GM18519 (cell line): ENCODE measurements at regions not wholly inside any gene's neighbourhood (a gene's known extent, or its start where the extent isn't known, plus 50 kb on each side); places are given as distances from the start of the nearest gene placed in this dataset.

Source experiments
- ATAC-seq: cut with Tn5 transposase; IDR thresholded peaks from one replicate; pipeline ENCODE4 v1.9.1; 2021; ENCODE audit warnings: mild to moderate bottlenecking, moderate library complexity; ENCODE audit not compliant: unreplicated experiment, low FRiP score

DNA sequence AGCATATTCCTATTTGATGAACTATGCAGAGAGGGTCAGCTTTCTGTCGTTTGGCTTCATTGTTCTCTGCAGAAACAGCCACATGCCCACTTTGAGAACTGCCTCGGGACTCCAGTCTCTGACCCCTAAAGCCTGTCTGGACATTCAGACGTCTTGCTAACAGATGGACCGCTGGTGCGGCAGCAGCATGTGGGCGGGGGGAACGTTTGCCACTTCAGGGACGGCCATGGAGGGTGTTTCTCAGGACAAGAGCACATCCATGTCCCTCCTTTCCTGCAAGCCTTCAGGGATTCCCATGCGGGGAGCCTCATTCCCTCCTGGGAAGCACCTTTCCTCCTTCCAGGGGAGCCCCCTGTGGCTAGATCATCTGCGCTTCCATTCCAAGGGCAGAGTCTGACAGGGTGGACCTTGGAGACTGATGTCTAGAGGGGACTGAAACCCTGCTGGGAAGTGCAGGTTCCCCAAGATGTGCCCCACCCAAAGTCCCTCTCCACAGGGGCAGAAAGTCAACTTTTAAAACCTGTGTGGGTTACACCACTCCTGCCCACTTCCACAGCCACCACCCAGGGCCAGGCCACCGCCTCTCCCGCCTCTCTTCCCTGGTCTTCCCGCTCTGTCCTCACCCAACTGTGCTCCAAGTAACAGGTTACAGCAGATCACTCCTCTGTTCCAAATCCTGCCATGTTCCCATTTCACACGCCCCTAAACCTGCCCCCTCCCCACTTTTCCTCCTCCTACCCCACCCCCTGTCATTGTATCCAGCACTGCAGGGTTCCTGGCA is 94.8 kb upstream of the PMEPA1 start:
- ATAC-seq = no peak

DNA sequence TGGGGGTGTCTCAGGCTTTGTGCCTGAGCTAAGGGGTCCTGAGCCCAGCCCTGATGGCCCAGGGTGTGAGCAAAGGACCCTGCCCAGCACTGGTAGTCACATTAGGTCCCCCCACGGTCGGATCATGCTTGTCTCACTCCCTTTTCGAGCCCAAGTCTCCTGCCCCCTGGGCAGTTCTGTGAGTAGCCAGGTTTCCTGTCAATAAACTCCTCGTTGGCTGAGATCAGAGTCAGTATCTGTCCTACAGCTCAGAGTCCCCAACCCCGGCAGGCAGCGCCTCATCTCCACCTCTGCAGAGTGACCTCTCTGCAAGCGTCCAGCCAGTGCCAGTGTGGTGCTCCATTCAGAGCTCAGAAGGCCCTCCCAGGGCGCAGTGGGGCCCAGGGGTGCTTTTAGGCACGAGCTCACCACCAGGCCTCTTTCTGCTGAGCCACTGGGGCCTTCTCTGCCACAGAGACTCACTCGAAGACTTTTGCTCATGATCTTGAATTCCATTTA is 93.7 kb upstream of the PMEPA1 start:
- no peak for ATAC-seq

DNA sequence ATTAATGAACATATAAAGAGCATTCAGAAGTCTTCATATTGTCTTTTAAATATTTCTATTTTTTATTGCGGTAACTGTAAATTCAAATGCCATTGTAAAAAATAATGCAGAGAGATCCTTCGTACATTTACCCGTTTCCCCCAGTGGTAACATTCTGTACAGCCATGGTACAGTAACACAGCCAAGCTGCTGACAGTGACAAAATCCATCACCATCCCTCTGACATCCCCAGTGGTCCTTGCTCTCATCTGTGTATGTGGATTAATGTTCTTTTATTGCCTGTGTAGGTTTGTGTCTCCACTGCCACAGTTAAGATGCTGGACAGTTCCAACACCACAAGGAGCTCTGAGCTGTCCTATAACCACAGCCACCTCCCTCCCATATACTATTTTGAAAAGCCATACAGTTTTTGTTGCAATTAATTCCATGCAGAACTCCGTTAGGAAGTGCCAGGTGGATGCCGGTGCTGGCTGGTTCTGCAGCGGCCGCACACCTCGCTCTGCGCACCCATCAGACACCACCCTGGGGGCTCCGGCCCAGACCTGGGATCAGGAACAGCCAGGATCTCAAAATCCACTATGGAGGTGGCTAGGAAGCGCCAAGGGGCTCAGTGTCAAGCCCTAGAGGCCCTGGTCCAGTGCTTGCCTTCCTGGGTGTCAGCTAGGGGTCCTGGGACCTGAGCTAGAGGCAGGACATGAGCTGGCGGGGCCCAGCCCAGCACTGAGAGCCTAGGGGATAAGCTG is 93.1 kb upstream of the PMEPA1 start:
- ATAC-seq = no peak

DNA sequence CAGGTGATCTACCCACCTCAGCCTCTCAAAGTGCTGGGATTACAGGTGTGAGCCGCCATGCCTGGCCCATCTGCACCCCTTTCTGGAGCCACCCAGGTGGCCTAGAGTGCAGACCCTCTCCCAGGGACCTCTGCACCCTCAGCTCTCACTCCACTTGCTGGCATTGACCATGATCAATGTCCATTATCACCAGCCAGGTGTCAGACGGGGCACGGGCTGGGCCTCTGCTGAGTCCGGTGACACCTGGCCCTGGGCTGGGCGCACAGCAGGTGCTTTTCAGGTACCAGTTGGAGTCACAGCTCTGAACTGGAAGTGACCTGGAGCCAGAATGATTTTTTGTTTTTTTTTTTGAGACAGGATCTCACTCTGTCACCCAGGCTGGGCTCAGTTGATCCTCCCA is 91.8 kb upstream of the PMEPA1 start:
- no peak for ATAC-seq

DNA sequence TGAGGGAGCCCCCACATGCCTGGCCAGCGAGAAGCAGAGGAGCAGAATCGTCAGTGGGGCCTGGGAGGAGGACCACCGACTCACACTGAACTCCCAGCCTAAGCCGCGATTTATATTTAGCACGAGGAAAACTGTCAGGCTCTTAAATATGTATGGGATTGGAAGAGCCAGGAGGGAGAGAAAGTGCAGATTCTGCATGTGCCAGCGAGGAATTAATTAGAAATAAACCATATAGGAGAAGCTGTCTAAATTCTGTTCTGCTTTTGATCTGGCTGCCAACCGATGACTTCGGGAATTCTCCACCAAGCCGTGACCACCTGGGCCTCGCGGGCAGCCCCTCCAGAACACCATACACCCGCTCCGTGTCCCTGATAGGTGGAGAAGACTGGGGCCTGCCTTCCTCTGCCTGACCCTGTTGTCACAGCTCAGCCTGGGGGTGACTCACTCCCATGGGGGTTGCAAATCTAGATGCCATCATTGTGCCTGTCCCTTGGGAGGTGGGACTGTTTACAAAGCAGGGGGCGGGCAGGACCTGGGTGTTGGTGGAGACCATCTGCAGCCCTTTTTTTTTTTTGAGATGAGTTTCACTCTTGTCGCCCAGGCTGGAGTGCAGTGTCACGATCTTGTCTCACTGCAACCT is 91.1 kb upstream of the PMEPA1 start:
- ATAC-seq = no peak

DNA sequence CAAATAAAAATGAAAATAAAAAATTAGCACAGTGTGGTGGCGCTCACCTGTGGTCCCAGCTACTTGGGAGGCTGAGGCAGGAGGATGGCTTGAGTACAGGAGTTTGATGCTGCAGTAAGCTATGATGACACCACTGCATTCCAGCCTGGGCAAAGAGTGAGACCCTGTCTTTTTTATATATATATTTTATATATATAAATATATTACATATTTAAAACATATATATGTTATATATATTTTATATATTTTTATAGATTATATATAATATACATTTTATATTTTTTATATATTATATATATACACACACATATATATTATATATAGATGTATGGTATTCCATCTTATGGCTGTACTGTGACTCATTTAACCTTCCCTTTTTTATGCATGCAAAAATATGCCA is 87.6 kb upstream of the PMEPA1 start:
- no peak for ATAC-seq

DNA sequence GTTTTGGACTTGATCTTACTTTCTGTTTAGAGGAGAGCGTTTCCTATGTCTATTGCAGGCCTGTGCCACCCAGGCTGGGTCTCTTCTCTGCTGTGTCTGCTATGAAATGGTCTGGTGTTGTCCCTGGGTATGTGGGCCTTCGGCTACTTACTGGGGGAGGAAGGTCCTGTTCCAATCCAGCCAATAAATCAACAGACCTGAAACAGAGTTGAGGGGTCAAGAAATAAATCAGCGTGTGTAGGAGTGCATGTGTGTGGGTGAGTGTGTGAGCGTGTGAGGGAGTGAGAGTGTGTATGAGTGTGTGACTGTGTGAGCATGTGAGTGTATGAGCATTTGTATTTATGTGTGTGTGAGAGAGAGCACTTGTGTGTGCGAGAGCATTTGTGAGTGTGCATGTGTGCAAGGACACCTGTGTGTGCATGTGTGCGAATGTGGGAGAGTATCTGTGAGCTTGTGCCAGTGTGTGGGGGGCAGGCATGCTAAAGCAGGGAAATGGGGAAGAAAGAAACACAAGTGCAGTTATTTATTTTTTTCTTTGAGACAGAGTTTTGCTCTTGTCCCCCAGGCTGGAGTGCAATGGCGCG is 86.3 kb upstream of the PMEPA1 start:
- ATAC-seq = no peak

DNA sequence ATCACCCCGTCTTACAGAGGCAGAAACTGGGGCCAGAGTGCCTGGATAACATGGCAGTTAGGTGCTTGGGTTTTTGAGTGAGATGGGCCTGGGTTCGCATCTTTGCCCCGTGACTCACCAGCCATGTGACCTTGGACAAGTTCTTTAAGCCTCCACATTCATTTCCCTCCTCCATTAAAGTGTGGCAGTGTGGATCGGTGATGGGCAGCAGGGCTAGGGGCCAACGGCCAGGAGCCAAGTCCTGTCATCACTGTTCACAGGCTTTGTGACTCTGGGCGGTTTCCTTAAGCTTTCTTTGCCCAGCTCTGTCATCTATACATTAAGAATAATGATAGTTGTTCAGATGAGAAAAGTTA is 85.5 kb upstream of the PMEPA1 start:
- no peak for ATAC-seq

DNA sequence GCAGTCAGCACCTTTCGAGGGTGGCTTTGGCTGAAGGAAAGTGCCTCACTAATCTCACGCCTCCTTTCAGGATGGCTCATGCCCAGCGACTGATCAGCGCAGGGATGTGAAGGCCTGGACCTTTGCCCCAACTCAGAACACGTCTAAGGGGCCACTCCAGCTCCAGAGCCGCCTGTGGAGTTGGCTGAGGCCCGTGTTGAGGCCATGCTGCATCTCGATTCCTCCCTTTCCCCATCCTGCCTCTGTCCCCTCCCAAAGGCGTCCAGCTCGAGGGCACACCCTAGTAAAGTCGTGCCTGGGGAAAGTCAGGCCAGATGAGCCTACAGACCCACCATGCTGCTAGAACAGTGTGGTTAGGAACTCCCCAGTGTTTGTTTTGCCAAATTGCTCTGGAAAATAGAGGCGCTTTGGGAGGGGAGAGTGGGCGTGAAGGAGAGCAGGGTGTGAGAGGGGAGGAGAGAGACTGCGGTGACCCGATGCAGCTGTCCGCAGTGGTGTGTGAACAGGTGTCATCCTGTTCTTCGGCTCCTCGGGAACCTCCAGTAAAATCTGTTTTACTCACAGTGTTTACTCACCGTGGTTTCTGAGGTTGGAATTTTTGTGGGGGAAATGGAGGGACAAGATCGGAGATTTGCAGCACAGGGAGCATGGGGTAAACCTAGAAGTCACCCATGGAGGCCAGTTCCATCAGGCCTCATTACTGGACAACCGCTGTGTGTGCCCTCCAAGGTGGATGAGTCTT is 85.0 kb upstream of the PMEPA1 start:
- no peak for ATAC-seq

DNA sequence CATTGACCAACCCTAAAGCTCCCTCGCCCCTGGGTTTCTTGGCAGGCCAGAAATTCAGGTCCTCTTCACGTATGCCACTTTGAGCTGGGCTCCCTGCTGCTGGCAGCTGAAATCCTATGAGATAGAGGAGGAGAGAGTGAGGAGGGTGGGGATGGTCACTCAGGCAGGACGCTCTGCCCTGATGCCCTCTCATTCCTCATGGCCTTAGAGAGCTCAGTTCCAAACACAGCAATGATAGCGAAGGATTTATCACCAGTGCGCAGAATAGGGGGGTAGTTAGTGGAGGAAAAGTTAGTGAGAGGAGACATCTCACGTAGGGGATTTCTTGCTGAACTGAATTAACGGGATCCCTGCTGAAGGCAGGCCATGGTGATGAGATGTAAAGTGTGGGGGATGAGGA is 84.2 kb upstream of the PMEPA1 start:
- ATAC-seq = no peak

DNA sequence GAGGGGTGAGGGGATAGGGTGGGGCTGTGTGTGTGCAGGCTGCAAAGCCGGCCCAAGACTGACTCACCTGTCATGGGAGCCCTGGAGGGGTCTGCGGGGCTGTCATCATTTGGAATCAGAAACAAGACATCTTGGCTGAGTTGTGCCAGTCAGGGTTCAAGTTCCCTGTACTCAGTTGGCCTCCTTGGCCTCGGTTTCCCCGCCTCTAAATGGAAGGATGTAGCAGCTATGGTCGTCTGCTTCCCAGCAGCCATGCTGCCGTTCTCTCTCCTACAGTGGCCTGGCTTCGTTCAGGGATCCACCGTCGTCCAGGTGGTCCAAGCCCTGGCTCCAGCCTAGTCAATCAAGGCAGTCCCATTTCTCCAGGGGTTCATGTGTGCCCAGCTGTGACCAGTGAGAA is 83.6 kb upstream of the PMEPA1 start:
- no peak for ATAC-seq

DNA sequence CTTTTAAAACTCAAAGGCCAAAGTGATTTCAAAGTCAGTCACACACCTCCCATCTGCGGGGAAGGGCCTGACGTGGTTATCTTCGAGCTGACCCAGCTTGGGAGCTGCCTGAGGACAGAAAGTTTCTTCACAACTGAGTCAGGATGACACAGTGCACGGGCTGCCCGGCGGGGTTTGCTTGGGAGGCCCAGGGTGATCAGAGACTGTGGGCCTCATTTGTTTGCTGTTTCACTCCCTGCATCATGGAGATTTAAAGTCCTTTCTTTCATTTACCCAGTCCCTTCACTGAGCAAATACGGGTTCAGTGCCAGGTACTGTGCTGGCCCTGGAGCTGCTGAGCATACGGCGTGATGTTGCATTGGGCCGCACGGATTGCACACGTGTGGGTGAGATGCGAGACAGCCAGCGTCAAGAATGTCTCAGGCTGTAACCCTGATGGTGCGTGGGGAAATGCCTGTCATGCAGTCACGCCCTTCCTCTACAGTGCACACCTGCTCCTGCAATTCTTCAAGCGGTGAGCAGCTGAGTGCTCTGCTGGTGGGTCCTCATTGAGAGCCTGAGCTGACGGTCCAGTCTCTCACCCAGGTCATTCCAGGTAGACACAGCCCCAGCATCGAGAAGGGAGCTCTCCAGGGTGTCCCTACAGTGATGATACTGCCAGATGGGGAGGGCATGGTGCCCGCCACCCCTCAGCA is 82.7 kb upstream of the PMEPA1 start:
- ATAC-seq = no peak

DNA sequence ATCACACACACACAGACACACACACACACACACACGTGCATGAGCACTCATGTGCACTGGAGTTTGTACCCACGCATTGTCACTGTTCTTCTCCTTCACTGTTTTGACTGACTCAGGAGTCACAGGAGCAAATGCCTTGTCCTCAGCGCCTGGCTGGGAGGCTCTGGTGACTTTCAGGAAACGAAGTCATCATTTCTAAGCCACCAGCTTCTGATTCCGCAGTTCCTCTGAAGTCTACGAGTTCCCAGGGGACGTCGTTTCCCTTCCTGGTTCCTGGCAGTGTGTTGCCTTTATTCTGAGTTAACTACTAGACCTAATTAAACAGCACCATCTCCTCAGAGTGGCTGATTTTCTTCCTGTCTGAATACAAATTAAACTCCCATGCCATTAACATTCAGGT is 82.2 kb upstream of the PMEPA1 start:
- ATAC-seq = no peak

DNA sequence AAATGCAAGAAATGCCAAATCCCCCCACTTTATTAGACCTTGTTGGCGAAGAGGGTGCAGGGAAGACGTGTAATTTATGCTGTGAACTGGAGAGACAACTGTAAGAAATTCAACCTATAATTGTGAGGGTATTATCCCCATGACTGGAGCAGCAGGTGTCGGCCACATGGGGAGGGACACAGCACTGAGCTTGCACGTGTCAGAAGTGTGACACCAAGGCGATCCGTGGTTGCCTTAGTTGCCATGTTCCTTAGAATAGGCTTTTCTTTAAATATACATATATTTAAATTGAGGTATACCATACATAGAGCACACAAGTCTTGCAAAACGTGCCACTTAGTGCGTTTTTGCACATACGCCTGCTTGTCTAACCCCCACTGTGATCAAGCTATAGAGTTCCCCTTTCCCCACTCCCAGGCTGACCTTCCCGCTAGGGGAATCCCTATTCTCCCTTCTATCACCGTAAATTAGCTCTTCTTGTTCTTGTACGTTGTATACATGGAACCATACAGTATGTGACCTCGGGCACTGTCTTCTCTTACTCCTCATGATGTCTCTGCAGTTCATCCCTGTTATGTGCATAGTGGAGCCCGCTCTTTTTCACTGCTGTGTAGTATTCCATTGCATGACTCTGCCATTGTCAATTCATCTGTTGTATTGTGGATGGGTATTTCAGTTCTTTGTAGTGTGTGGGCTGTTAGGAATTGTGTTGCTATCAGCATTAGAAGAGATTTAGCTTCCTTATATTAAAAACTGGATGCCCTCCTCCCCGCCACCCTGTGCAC is 81.6 kb upstream of the PMEPA1 start:
- ATAC-seq = no peak

DNA sequence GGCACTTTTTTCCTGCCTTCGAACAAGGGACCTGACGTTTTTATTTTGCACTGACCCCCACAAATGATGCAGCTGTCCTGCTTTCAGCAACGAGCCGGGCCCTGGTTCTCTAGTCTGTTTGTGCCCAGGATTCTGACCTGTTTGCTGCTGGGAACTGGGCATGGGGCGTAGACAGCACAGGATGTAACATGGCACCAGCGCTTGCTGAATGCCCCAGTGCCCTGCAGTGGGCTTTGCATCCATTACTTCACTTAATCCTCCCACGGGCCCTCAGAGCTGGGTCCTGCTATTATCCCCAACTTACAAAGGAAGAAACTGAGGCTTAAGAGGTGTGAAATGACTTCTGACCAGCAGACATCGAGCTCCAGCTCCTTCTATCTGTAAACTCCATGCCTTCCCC is 80.4 kb upstream of the PMEPA1 start:
- ATAC-seq = no peak

DNA sequence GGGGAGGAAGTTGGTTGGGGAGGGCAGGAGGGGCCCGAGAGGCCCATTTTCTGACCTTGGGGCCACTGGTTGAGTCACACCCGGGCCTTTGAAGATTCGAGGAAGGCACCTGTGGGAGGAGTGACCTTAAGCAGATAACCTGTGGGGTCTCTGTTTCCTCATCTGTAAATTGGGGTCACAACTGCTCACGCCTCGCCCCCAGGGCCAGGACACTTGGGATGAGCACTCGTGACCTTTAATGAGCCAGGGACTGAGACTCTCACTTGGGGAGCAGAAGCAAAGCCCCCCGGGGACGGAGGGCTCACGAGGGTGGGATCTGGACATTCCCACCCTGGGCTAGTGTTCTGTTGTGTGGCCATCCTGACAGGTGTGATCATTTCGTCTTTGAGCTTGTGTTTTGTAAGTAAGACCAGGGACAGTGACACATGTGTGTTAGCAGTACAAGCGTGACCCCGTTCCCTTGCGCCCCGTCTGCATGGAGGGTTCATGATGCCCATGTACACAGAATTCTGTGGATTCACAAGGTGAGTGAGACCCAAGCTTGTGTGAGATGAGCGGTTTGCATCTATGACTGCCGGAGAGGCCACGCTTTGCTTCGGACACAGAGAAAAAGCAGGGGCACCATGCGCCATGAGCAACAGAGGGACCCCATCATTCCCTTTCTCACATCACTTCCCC is 79.3 kb upstream of the PMEPA1 start:
- ATAC-seq = no peak

DNA sequence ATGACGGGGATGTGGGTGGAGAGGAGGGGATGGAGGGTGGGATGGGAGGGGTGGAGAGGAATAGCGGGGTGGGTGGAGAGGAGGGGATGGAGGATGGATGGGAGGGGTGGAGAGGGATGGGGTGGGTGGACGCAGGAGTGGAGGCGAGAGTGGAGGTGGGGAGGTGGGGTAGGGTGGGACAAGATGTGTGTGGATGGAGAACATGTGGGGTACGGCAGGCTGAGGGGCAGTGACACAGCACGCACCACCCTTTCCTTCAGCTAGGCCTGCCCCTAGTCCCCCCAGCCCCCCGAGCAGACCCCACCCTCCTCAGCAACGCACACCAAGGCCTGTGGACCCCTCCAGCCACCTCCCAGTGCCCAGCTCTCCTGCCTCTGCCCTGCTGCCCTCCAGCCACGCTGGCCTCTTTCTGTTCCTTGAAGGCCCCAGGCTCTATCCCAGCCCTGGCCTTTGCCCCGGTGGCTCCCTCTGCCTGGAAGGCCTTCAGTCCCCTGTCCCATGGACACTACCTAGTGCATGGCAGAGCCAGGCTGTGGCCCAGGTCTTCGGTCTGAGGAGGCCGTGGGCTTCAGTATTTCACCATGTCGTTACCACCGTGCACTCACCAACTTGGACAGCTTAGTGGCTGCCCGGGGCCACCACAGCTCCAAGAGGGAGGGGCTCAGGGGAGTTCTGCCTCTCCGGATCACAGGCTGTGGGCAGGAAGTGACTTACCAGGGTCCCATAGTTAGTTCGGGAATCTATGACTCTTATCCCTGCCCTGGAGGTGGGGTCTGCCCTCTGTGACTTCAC is 78.4 kb upstream of the PMEPA1 start:
- ATAC-seq = no peak
